GM18858 (cell line): ENCODE measurements at regions not wholly inside any gene's neighbourhood (a gene's known extent, or its start where the extent isn't known, plus 50 kb on each side); places are given as distances from the start of the nearest gene placed in this dataset.
"Not testable (repeated sequence)": the region's sequence is repeated elsewhere in the genome, so short reads cannot be mapped to it uniquely, and the experiment has no call there.

Experiments
- ATAC-seq: cut with Tn5 transposase; IDR thresholded peaks from one replicate; pipeline ENCODE4 v1.9.1; 2021; ENCODE audit not compliant: unreplicated experiment

- peak; percentile 86 for ATAC-seq
Observed at GRCh38 chr4:180285796-180286195, 1957.4 kb upstream of the TENM3 start.

GRCh38 chr4:180292339-180292738 is 1950.9 kb upstream of the TENM3 start:
- ATAC-seq = no peak

- ATAC-seq = no peak
Observed at GRCh38 chr4:180296036-180296599, 1947.1 kb upstream of the TENM3 start.

- no peak for ATAC-seq
Observed at GRCh38 chr4:180304321-180304720, 1938.9 kb upstream of the TENM3 start.

GRCh38 chr4:180310616-180311015 is 1932.6 kb upstream of the TENM3 start:
- no peak for ATAC-seq

GRCh38 chr4:180314972-180315371 is 1928.2 kb upstream of the TENM3 start:
- ATAC-seq = peak; percentile 84

GRCh38 chr4:180330521-180330920 is 1912.7 kb upstream of the TENM3 start:
- ATAC-seq = no peak

- ATAC-seq = no peak
Observed at GRCh38 chr4:180333162-180333561, 1910.0 kb upstream of the TENM3 start.

GRCh38 chr4:180335566-180335965 is 1907.6 kb upstream of the TENM3 start:
- ATAC-seq = no peak

- ATAC-seq = no peak
Observed at GRCh38 chr4:180336494-180337090, 1906.6 kb upstream of the TENM3 start.

GRCh38 chr4:180341926-180342325 is 1901.3 kb upstream of the TENM3 start:
- ATAC-seq = no peak

GRCh38 chr4:180350901-180351300 is 1892.3 kb upstream of the TENM3 start:
- no peak for ATAC-seq

GRCh38 chr4:180356766-180357165 is 1886.4 kb upstream of the TENM3 start:
- no peak for ATAC-seq

- not testable (repeated sequence) for ATAC-seq
Observed at GRCh38 chr4:180360113-180360512, 1883.1 kb upstream of the TENM3 start.

- no peak for ATAC-seq
Observed at GRCh38 chr4:180363815-180364214, 1879.4 kb upstream of the TENM3 start.

- ATAC-seq = no peak
Observed at GRCh38 chr4:180372691-180373090, 1870.5 kb upstream of the TENM3 start.

- no peak for ATAC-seq
Observed at GRCh38 chr4:180377741-180378140, 1865.5 kb upstream of the TENM3 start.

GRCh38 chr4:180380733-180381132 is 1862.5 kb upstream of the TENM3 start:
- ATAC-seq = no peak

GRCh38 chr4:180391613-180392012 is 1851.6 kb upstream of the TENM3 start:
- no peak for ATAC-seq

GRCh38 chr4:180394312-180394711 is 1848.9 kb upstream of the TENM3 start:
- ATAC-seq = no peak

GRCh38 chr4:180394730-180395129 is 1848.5 kb upstream of the TENM3 start:
- no peak for ATAC-seq

- ATAC-seq = no peak
Observed at GRCh38 chr4:180398564-180398963, 1844.6 kb upstream of the TENM3 start.

GRCh38 chr4:180407275-180407885 is 1835.8 kb upstream of the TENM3 start:
- no peak for ATAC-seq
